Osteocyte (in vitro differentiated cells): ENCODE measurements at regions not wholly inside any gene's neighbourhood (a gene's known extent, or its start where the extent isn't known, plus 50 kb on each side); places are given as distances from the start of the nearest gene placed in this dataset.
A peak's percentile ranks its signal among the peaks of the same experiment; 100 is the strongest.

Experiments
- DNase-seq: peaks from one replicate; pipeline ENCODE4 v3.0.0; 2021; ENCODE audit warnings: mixed read lengths; ENCODE audit not compliant: unreplicated experiment; ENCODE audit errors: extremely low spot score
- H3K27ac Mint-ChIP-seq: one replicate; pipeline ENCODE4 v1.8.0; 2021; ENCODE audit warnings: mild to moderate bottlenecking, mixed read lengths; ENCODE audit not compliant: unreplicated experiment
- H3K27me3 Mint-ChIP-seq: one replicate; pipeline ENCODE4 v1.8.0; 2021; ENCODE audit warnings: mixed read lengths; ENCODE audit not compliant: unreplicated experiment
- H3K36me3 Mint-ChIP-seq: one replicate; pipeline ENCODE4 v1.8.0; 2021; ENCODE audit warnings: mixed read lengths; ENCODE audit not compliant: unreplicated experiment
- H3K4me1 Mint-ChIP-seq: one replicate; pipeline ENCODE4 v1.8.0; 2021; ENCODE audit warnings: mixed read lengths; ENCODE audit not compliant: unreplicated experiment
- H3K4me3 Mint-ChIP-seq: one replicate; pipeline ENCODE4 v1.8.0; 2021; ENCODE audit warnings: mild to moderate bottlenecking, moderate library complexity, mixed read lengths; ENCODE audit not compliant: unreplicated experiment
- H3K9me3 Mint-ChIP-seq: one replicate; pipeline ENCODE4 v1.8.0; 2021; ENCODE audit warnings: mixed read lengths; ENCODE audit not compliant: unreplicated experiment
- CTCF ChIP-seq: fragments of 200-600 bp; sonication (generic); IDR thresholded peaks from 2 replicates; pipeline ENCODE4 v1.5.0; 2021; ENCODE audit warnings: antibody characterized with exemption, mild to moderate bottlenecking, moderate library complexity

- no peaks in the 10 kb centered on the region for H3K27me3 Mint-ChIP-seq
- TF ChIP-seq CTCF: no peak
These were observed 702.4 kb upstream of the FZD8 start for GRCh38 chr10:36344240-36345174.

DNA sequence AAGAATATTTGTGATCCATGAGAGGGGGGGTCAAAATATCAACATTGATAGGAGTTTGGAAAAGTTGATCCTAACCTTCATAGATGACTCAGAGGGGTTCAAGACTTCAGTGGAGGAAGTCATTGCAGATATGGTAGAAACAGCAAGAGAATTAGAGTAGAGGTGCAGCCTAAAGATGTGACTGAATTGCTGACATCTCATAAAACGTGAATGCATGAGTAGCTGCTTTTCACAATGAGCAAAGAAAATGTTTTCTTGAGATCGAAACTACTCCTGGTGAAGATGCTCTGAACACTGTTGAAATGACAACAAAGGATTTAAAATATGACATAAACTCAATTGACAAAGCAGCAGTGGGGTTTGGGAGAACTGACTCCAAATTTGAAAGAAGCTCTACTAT is 700.7 kb upstream of the FZD8 start:
- TF ChIP-seq CTCF: no peak
- no peaks in the 10 kb centered on the region for H3K27me3 Mint-ChIP-seq
- peaks cover 12% of the 10 kb centered on the region for H3K4me1 Mint-ChIP-seq
- H3K9me3 Mint-ChIP-seq: no peaks in the 10 kb centered on the region
- H3K27ac Mint-ChIP-seq: no peak overlapping the region
- no peak for DNase-seq
- no peaks in the 10 kb centered on the region for H3K36me3 Mint-ChIP-seq
- H3K4me3 Mint-ChIP-seq: no peak overlapping the region

More at GRCh38 chr10:36344240-36345174, 702.4 kb upstream of the FZD8 start:
- Mint-ChIP-seq H3K4me1 (peaks cover 13% of the 10 kb centered on the region), H3K4me3 (no peak overlapping the region), H3K27ac (peak overlapping the region; percentile 11), H3K36me3 (no peaks in the 10 kb centered on the region), H3K9me3 (no peaks in the 10 kb centered on the region)
- no peak for DNase-seq

DNA sequence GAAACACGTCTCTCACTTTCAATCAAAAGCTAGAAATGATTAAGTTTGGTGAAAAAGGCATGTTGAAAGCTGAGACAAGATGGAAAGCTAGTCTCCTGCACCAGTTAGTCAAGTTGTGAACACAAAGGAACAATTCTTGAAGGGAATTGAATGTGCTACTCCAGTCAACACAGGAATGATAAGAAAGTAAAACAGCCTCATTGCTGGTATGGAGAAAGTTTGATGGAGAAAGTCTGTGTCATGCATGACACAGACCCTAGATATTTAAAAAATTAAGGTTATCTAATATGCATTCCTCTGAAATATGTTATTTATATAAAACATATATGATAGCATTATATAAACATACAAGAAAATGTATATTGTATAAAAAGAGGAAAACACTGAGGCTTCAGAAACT is 699.4 kb upstream of the FZD8 start:
- Mint-ChIP-seq H3K27ac (no peak overlapping the region), H3K36me3 (no peaks in the 10 kb centered on the region), H3K9me3 (peaks cover 8% of the 10 kb centered on the region), H3K27me3 (no peaks in the 10 kb centered on the region), H3K4me1 (peaks cover 19% of the 10 kb centered on the region), H3K4me3 (no peak overlapping the region)
- DNase-seq: no peak
- TF ChIP-seq CTCF: no peak

DNA sequence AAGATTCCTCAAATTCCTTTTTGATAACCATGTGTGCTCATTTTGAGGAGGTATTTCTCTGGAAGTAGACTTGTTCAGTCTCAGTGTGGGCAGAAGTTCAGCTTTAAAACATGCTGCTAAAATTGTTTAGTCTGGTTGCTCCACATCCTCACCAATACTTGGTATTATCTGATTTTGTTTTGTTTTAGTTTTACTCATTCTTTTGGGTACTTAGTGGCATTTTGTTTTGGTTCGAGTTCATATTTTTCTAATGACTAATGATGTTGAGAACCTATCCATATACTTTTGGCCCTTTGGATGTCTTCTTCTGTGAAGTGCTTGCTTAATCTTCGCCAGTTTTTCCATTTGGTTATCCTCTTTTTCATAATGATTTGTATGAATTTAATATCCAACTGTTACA is 694.2 kb upstream of the FZD8 start:
- Mint-ChIP-seq H3K4me1 (peaks cover 16% of the 10 kb centered on the region), H3K4me3 (no peak overlapping the region), H3K27ac (peak overlapping the region; percentile 36), H3K9me3 (peaks cover 10% of the 10 kb centered on the region), H3K27me3 (no peaks in the 10 kb centered on the region), H3K36me3 (no peaks in the 10 kb centered on the region)
- no peak for DNase-seq
- no peak for TF ChIP-seq CTCF

DNA sequence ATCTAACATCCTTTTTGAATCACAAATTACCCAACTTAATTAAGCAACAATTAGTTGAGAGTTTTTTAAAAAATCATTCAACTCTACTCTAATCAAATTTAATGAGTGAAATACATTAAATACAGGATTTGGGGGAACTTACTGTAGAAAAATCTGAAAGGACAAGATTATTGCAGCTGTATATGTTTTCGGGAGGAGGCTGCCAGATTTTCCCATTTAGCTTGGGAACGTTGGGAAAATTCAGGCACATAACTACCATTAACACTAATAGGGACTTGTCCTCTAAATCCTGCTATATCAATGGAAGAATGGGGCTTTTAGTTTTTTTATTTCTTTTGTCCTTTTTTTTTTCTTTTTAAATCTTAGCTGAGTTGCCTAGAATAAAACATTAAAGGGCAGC is 691.4 kb upstream of the FZD8 start:
- TF ChIP-seq CTCF: no peak
- Mint-ChIP-seq H3K9me3 (peaks cover 10% of the 10 kb centered on the region), H3K4me1 (peaks cover 23% of the 10 kb centered on the region), H3K27ac (no peak overlapping the region), H3K4me3 (no peak overlapping the region), H3K27me3 (no peaks in the 10 kb centered on the region), H3K36me3 (no peaks in the 10 kb centered on the region)
- DNase-seq: no peak
